HCT116 (cell line): ENCODE measurements at regions not wholly inside any gene's neighbourhood (a gene's known extent, or its start where the extent isn't known, plus 50 kb on each side); places are given as distances from the start of the nearest gene placed in this dataset.

Experiments
- CEBPB ChIP-seq: IDR thresholded peaks from 2 replicates; pipeline ENCODE4 v1.6.1; 2012; ENCODE audit warnings: low read depth
- CTCF ChIP-seq, 3 experiments: fragments of 200-600 bp in 1 of 3; sonication (generic) in 1 of 3; IDR thresholded peaks in 2 of 3; conservative IDR thresholded peaks in 1 of 3; 2 replicates each; pipeline ENCODE4 v1.5.1; 2012 to 2017; ENCODE audit warnings: low read depth in 2 of 3, low read length in 2 of 3, antibody characterized with exemption in 1 of 3, borderline replicate concordance in 1 of 3, control low read depth in 1 of 3, mild to moderate bottlenecking in 1 of 3, mixed read lengths in 1 of 3, mixed run types in 1 of 3, moderate library complexity in 1 of 3; ENCODE audit not compliant: insufficient read depth in 1 of 3
- EZH2 ChIP-seq: fragments of 200-600 bp; sonication (generic); IDR thresholded peaks from 2 replicates; pipeline ENCODE4 v1.6.1; 2017; ENCODE audit warnings: antibody characterized with exemption, mixed run types
- EZH2phosphoT487 ChIP-seq: fragments of 200-600 bp; IDR thresholded peaks from 2 replicates; pipeline ENCODE4 v1.6.1; 2018; ENCODE audit warnings: antibody characterized with exemption, borderline replicate concordance
- POLR2A ChIP-seq: IDR thresholded peaks from 2 replicates; pipeline ENCODE4 v1.7.0; 2011; ENCODE audit warnings: borderline replicate concordance; ENCODE audit not compliant: insufficient read depth, insufficient read length; ENCODE audit errors: extremely low read depth
- RAD21 ChIP-seq: IDR thresholded peaks from 2 replicates; pipeline ENCODE4 v1.6.1; 2012; ENCODE audit warnings: low read depth, mild to moderate bottlenecking
- SIN3A ChIP-seq: IDR thresholded peaks from 2 replicates; pipeline ENCODE4 v1.6.1; 2012; ENCODE audit warnings: low read depth
- SP1 ChIP-seq: IDR thresholded peaks from 2 replicates; pipeline ENCODE4 v1.6.1; 2012; ENCODE audit warnings: low read depth
- TCF7L2 ChIP-seq: IDR thresholded peaks from 2 replicates; pipeline ENCODE4 v1.7.0; 2011; ENCODE audit warnings: borderline replicate concordance, inconsistent platforms; ENCODE audit not compliant: insufficient read depth, insufficient read length; ENCODE audit errors: extremely low read depth
- YY1 ChIP-seq: IDR thresholded peaks from 2 replicates; pipeline ENCODE4 v1.6.1; 2011; ENCODE audit warnings: low read length, low read depth, moderate library complexity, mild to moderate bottlenecking; ENCODE audit not compliant: insufficient replicate concordance; ENCODE audit errors: extremely low read depth
- ZNF274 ChIP-seq: fragments of 200-500 bp; sonication (Bioruptor generic); IDR thresholded peaks from 2 replicates; pipeline ENCODE4 v1.6.1; 2014; ENCODE audit warnings: mild to moderate bottlenecking, low read depth, low read length, inconsistent platforms
- TF ChIP-seq, protein P1 (sequence below): IDR thresholded peaks from 2 replicates; pipeline ENCODE4 v1.6.1; 2012

GRCh38 chr13:39820606-39821005, 165.1 kb downstream of the COG6 start:
- TF ChIP-seq SIN3A = no peak
- no peak for TF ChIP-seq POLR2A
- TF ChIP-seq RAD21 = no peak
- TF ChIP-seq, protein P1, sequence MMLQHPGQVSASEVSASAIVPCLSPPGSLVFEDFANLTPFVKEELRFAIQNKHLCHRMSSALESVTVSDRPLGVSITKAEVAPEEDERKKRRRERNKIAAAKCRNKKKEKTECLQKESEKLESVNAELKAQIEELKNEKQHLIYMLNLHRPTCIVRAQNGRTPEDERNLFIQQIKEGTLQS = no peak
- TF ChIP-seq CTCF (IDR thresholded peaks at IDR 0.05 in 2 of 3, conservative IDR thresholded peaks at IDR 0.05 in 1 of 3; ENCODE audit: borderline replicate concordance in 1 of 3, insufficient read depth in 1 of 3, low read depth in 2 of 3, low read length in 2 of 3) = no peak
- no peak for TF ChIP-seq EZH2
- TF ChIP-seq EZH2phosphoT487 = no peak
- no peak for TF ChIP-seq SP1
- no peak for TF ChIP-seq ZNF274
- no peak for TF ChIP-seq CEBPB
- TF ChIP-seq YY1 = no peak
- no peak for TF ChIP-seq TCF7L2
